ENCODE measurements at regions not wholly inside any gene's neighbourhood (a gene's known extent, or its start where the extent isn't known, plus 50 kb on each side); places are given as distances from the start of the nearest gene placed in this dataset.

GRCh38 chr21:27346041-27346448 is 379.2 kb upstream of the ADAMTS5 start:
- no peak for TF ChIP-seq CTCF (IDR thresholded peaks at IDR 0.05)
- TF ChIP-seq, protein P1, sequence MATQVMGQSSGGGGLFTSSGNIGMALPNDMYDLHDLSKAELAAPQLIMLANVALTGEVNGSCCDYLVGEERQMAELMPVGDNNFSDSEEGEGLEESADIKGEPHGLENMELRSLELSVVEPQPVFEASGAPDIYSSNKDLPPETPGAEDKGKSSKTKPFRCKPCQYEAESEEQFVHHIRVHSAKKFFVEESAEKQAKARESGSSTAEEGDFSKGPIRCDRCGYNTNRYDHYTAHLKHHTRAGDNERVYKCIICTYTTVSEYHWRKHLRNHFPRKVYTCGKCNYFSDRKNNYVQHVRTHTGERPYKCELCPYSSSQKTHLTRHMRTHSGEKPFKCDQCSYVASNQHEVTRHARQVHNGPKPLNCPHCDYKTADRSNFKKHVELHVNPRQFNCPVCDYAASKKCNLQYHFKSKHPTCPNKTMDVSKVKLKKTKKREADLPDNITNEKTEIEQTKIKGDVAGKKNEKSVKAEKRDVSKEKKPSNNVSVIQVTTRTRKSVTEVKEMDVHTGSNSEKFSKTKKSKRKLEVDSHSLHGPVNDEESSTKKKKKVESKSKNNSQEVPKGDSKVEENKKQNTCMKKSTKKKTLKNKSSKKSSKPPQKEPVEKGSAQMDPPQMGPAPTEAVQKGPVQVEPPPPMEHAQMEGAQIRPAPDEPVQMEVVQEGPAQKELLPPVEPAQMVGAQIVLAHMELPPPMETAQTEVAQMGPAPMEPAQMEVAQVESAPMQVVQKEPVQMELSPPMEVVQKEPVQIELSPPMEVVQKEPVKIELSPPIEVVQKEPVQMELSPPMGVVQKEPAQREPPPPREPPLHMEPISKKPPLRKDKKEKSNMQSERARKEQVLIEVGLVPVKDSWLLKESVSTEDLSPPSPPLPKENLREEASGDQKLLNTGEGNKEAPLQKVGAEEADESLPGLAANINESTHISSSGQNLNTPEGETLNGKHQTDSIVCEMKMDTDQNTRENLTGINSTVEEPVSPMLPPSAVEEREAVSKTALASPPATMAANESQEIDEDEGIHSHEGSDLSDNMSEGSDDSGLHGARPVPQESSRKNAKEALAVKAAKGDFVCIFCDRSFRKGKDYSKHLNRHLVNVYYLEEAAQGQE (IDR thresholded peaks at IDR 0.05; ENCODE audit: insufficient read depth in 1 of 2, low read depth in 2 of 2, low read length in 1 of 2), result no peak
- TF ChIP-seq SIN3A (IDR thresholded peaks at IDR 0.05; ENCODE audit: borderline replicate concordance, insufficient read depth, low read depth, low read length), result no peak
